Activated CD8-positive, alpha-beta memory T cell treated with anti-CD3 and anti-CD28 coated beads, Interleukin-2, amount 10 ng/mL, durations not matched to agents 7 days and 5 days (primary cell): ENCODE measurements at regions not wholly inside any gene's neighbourhood (a gene's known extent, or its start where the extent isn't known, plus 50 kb on each side); places are given as distances from the start of the nearest gene placed in this dataset.

ENCODE experiments used
- ATAC-seq: fragments of 150-1000 bp; cut with Tn5 transposase; one replicate; pipeline ENCODE4 v1.10.0; 2021; ENCODE audit warnings: moderate library complexity
- CTCF ChIA-PET: fragments of 350-600 bp; sonication (Branson Sonifier 250); formaldehyde crosslinking; loops from one replicate; lab custom pipeline; 2021; ENCODE audit warnings: antibody characterized with exemption; lab: Charles Lee
- DNase-seq: peaks from one replicate; pipeline ENCODE4 v3.0.0-alpha.2; 2020
- H3K27ac Mint-ChIP-seq: one replicate; pipeline ENCODE4 v1.8.0; 2021; ENCODE audit warnings: mild to moderate bottlenecking, mixed read lengths
- H3K27me3 Mint-ChIP-seq: one replicate; pipeline ENCODE4 v1.8.0; 2021; ENCODE audit warnings: mixed read lengths
- H3K36me3 Mint-ChIP-seq: one replicate; pipeline ENCODE4 v1.8.0; 2021; ENCODE audit warnings: mild to moderate bottlenecking, mixed read lengths
- H3K4me1 Mint-ChIP-seq: one replicate; pipeline ENCODE4 v1.8.0; 2021; ENCODE audit warnings: mixed read lengths
- H3K4me3 Mint-ChIP-seq: one replicate; pipeline ENCODE4 v1.8.0; 2021; ENCODE audit warnings: mild to moderate bottlenecking, moderate library complexity, mixed read lengths
- H3K9me3 Mint-ChIP-seq: one replicate; pipeline ENCODE4 v1.8.0; 2022; ENCODE audit warnings: low read depth, mixed read lengths

GRCh38 chr15:70471517-70471916, 291.8 kb downstream of the UACA start:
- H3K36me3 Mint-ChIP-seq = no peaks in the 10 kb centered on the region
- no peak overlapping the region for H3K4me3 Mint-ChIP-seq
- peaks cover 19% of the 10 kb centered on the region for H3K4me1 Mint-ChIP-seq
- H3K27me3 Mint-ChIP-seq = peaks cover 85% of the 10 kb centered on the region
- no peak for ATAC-seq
- no peaks in the 10 kb centered on the region for H3K9me3 Mint-ChIP-seq
- H3K27ac Mint-ChIP-seq = no peak overlapping the region
- no peak for DNase-seq
- CTCF ChIA-PET = interaction anchor here (0.9 to 2.8 kb wide), 7 partner anchors 9 to 995 kb away, joined by 3 to 9 read pairs (median 4); no protein-coding TSS in a partner anchor

- no peak overlapping the region for H3K4me3 Mint-ChIP-seq
- DNase-seq (no peak), ATAC-seq (no peak)
- no peaks in the 10 kb centered on the region for H3K36me3 Mint-ChIP-seq
- H3K27me3 Mint-ChIP-seq = peaks cover 83% of the 10 kb centered on the region
- H3K27ac Mint-ChIP-seq = no peak overlapping the region
- peaks cover 16% of the 10 kb centered on the region for H3K4me1 Mint-ChIP-seq
- CTCF ChIA-PET = interaction anchor here (0.9 to 2.8 kb wide), 7 partner anchors 10 to 994 kb away, joined by 3 to 9 read pairs (median 4); no protein-coding TSS in a partner anchor
- no peaks in the 10 kb centered on the region for H3K9me3 Mint-ChIP-seq
Observed at GRCh38 chr15:70470556-70471191, 292.7 kb downstream of the UACA start.

GRCh38 chr15:70469651-70470555, 293.5 kb downstream of the UACA start:
- H3K4me1 Mint-ChIP-seq = peaks cover 9% of the 10 kb centered on the region
- peaks cover 83% of the 10 kb centered on the region for H3K27me3 Mint-ChIP-seq
- CTCF ChIA-PET = interaction anchor here (1.6 to 7.2 kb wide), 4 partner anchors 10 to 19 kb away, joined by 7 to 55 read pairs (median 8); no protein-coding TSS in a partner anchor
- DNase-seq = no peak
- no peak overlapping the region for H3K27ac Mint-ChIP-seq
- no peak for ATAC-seq
- no peaks in the 10 kb centered on the region for H3K9me3 Mint-ChIP-seq
- H3K36me3 Mint-ChIP-seq = no peaks in the 10 kb centered on the region
- no peak overlapping the region for H3K4me3 Mint-ChIP-seq

- peaks cover 86% of the 10 kb centered on the region for H3K27me3 Mint-ChIP-seq
- ATAC-seq = no peak
- H3K9me3 Mint-ChIP-seq = no peaks in the 10 kb centered on the region
- H3K27ac Mint-ChIP-seq = no peak overlapping the region
- CTCF ChIA-PET = interaction anchor here (2.8 to 7.2 kb wide), 2 partner anchors 11 to 19 kb away, joined by 9 to 55 read pairs; no protein-coding TSS in a partner anchor
- no peak for DNase-seq
- no peak overlapping the region for H3K4me3 Mint-ChIP-seq
- no peaks in the 10 kb centered on the region for H3K36me3 Mint-ChIP-seq
- peaks cover 5% of the 10 kb centered on the region for H3K4me1 Mint-ChIP-seq
Observed at GRCh38 chr15:70469182-70469581, 294.2 kb downstream of the UACA start.

- Mint-ChIP-seq H3K36me3 (no peaks in the 10 kb centered on the region), H3K4me3 (no peak overlapping the region), H3K27ac (no peak overlapping the region), H3K9me3 (no peaks in the 10 kb centered on the region), H3K27me3 (peaks cover 87% of the 10 kb centered on the region), H3K4me1 (peaks cover 4% of the 10 kb centered on the region)
- CTCF ChIA-PET = interaction anchor here (0.7 to 7.2 kb wide), 35 partner anchors 9 to 1014 kb away, joined by 3 to 55 read pairs (median 4); no protein-coding TSS in a partner anchor
- DNase-seq (peak; percentile 65), ATAC-seq (peak; percentile 87)
Observed at GRCh38 chr15:70466895-70467529, 296.3 kb downstream of the UACA start.

GRCh38 chr15:70466305-70466704, 297.1 kb downstream of the UACA start:
- DNase-seq = no peak
- CTCF ChIA-PET = interaction anchor here (0.7 to 7.2 kb wide), 28 partner anchors 9 to 1004 kb away, joined by 3 to 55 read pairs (median 5); no protein-coding TSS in a partner anchor
- Mint-ChIP-seq H3K9me3 (no peaks in the 10 kb centered on the region), H3K4me1 (peaks cover 4% of the 10 kb centered on the region), H3K4me3 (no peak overlapping the region), H3K27me3 (peaks cover 87% of the 10 kb centered on the region), H3K27ac (no peak overlapping the region), H3K36me3 (no peaks in the 10 kb centered on the region)
- no peak for ATAC-seq

GRCh38 chr15:70465812-70466211, 297.5 kb downstream of the UACA start:
- no peak for ATAC-seq
- H3K9me3 Mint-ChIP-seq = no peaks in the 10 kb centered on the region
- no peak overlapping the region for H3K4me3 Mint-ChIP-seq
- CTCF ChIA-PET = interaction anchor here (1.1 to 7.2 kb wide), 13 partner anchors 9 to 990 kb away, joined by 3 to 55 read pairs (median 11); no protein-coding TSS in a partner anchor
- DNase-seq = no peak
- no peak overlapping the region for H3K27ac Mint-ChIP-seq
- peaks cover 90% of the 10 kb centered on the region for H3K27me3 Mint-ChIP-seq
- no peaks in the 10 kb centered on the region for H3K36me3 Mint-ChIP-seq
- H3K4me1 Mint-ChIP-seq = peaks cover 4% of the 10 kb centered on the region

- peaks cover 92% of the 10 kb centered on the region for H3K27me3 Mint-ChIP-seq
- no peak overlapping the region for H3K27ac Mint-ChIP-seq
- DNase-seq = no peak
- H3K36me3 Mint-ChIP-seq = no peaks in the 10 kb centered on the region
- H3K4me3 Mint-ChIP-seq = no peak overlapping the region
- CTCF ChIA-PET = interaction anchor here (0.7 to 7.2 kb wide), 3 partner anchors 11 to 50 kb away, joined by 3 to 55 read pairs (median 3); no protein-coding TSS in a partner anchor
- H3K9me3 Mint-ChIP-seq = no peaks in the 10 kb centered on the region
- ATAC-seq = no peak
- peaks cover 10% of the 10 kb centered on the region for H3K4me1 Mint-ChIP-seq
Observed at GRCh38 chr15:70463453-70463834, 299.9 kb downstream of the UACA start.

- DNase-seq = no peak
- Mint-ChIP-seq H3K27ac (no peak overlapping the region), H3K36me3 (no peaks in the 10 kb centered on the region), H3K9me3 (no peaks in the 10 kb centered on the region), H3K27me3 (peaks cover 85% of the 10 kb centered on the region), H3K4me3 (no peak overlapping the region), H3K4me1 (peaks cover 9% of the 10 kb centered on the region)
- CTCF ChIA-PET = no interaction called here
- no peak for ATAC-seq
Observed at GRCh38 chr15:70461992-70462391, 301.4 kb downstream of the UACA start.

GRCh38 chr15:70461017-70461416, 302.3 kb downstream of the UACA start:
- ATAC-seq (no peak), DNase-seq (no peak)
- Mint-ChIP-seq H3K4me1 (peaks cover 6% of the 10 kb centered on the region), H3K27ac (no peak overlapping the region), H3K27me3 (peaks cover 84% of the 10 kb centered on the region), H3K9me3 (no peaks in the 10 kb centered on the region), H3K36me3 (no peaks in the 10 kb centered on the region), H3K4me3 (no peak overlapping the region)
- CTCF ChIA-PET = interaction anchor here (1.2 to 2.4 kb wide), 3 partner anchors 10 to 27 kb away, joined by 4 to 7 read pairs (median 5); no protein-coding TSS in a partner anchor

- CTCF ChIA-PET = interaction anchor here (0.7 to 2.4 kb wide), 4 partner anchors 12 to 883 kb away, joined by 3 to 7 read pairs (median 3); no protein-coding TSS in a partner anchor
Observed at GRCh38 chr15:70459312-70459711, 304.0 kb downstream of the UACA start.

GRCh38 chr15:70453766-70454165, 309.6 kb downstream of the UACA start:
- CTCF ChIA-PET = no interaction called here
- DNase-seq (no peak), ATAC-seq (no peak)
- no peaks in the 10 kb centered on the region for H3K9me3 Mint-ChIP-seq
- no peak overlapping the region for H3K27ac Mint-ChIP-seq
- peaks cover 43% of the 10 kb centered on the region for H3K27me3 Mint-ChIP-seq
- H3K36me3 Mint-ChIP-seq = no peaks in the 10 kb centered on the region
- H3K4me3 Mint-ChIP-seq = no peak overlapping the region
- peaks cover 10% of the 10 kb centered on the region for H3K4me1 Mint-ChIP-seq

More at GRCh38 chr15:70459312-70459711, 304.0 kb downstream of the UACA start:
- Mint-ChIP-seq H3K4me1 (peaks cover 6% of the 10 kb centered on the region), H3K36me3 (no peaks in the 10 kb centered on the region), H3K27me3 (peaks cover 79% of the 10 kb centered on the region), H3K9me3 (no peaks in the 10 kb centered on the region), H3K4me3 (no peak overlapping the region), H3K27ac (no peak overlapping the region)
- no peak for ATAC-seq
- no peak for DNase-seq
